Urinary bladder (tissue), 3 donors: ENCODE measurements at regions not wholly inside any gene's neighbourhood (a gene's known extent, or its start where the extent isn't known, plus 50 kb on each side); places are given as distances from the start of the nearest gene placed in this dataset.
"Not testable (repeated sequence)": the region's sequence is repeated elsewhere in the genome, so short reads cannot be mapped to it uniquely, and the experiment has no call there.

Experiments
- DNase-seq: peaks from one replicate; pipeline ENCODE4 v3.0.0-alpha.2; 2015; ENCODE audit errors: extremely low spot score
- H3K27ac ChIP-seq: one replicate; pipeline ENCODE4 v1.5.1; 2013; ENCODE audit warnings: low read depth, mild to moderate bottlenecking, moderate library complexity
- H3K36me3 ChIP-seq: one replicate; pipeline ENCODE4 v1.6.1; 2013; ENCODE audit warnings: mild to moderate bottlenecking, moderate library complexity; ENCODE audit not compliant: insufficient read depth
- H3K4me1 ChIP-seq: one replicate; pipeline ENCODE4 v1.6.1; 2013; ENCODE audit warnings: mild to moderate bottlenecking, moderate library complexity; ENCODE audit not compliant: insufficient read depth
- H3K4me3 ChIP-seq: one replicate; pipeline ENCODE4 v1.5.1; 2013; ENCODE audit warnings: low read depth, low read length
- WGBS: extraction: QIAGEN DNeasy Blood & Tissue Kit; methylation state at CpG from one replicate; pipeline ENCODE4 v1.1.7; 2013; 5-methylcytosine and 5-hydroxymethylcytosine counted together
- donor health status: healthy with polysubstance abuse.
- donor health status: healthy.

DNA sequence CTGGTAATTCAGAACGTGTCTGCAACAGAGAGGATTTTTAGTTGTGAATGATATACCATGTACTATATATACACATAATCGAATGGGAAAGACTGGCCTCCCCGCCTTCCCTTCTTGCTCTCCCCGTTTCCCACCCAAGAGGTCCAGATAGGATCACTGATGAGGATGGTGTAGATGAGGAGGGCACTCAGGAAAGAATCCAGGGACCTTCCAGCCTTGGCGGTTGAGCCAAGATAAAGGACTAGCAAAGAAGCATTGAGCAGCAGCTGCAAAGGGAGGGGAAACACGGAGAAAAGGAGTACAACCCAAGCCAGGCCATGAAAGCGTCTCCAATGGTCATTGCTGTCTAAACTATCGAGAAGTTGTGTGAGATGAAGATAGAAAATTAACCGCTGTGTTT lies 84.0 kb upstream of the EXOC2 start:
- H3K36me3 ChIP-seq, result no peaks in the 10 kb centered on the region
- 90% methylated on average over 9 of the region's 9 CpGs for WGBS
- no peak overlapping the region for H3K4me3 ChIP-seq
- H3K27ac ChIP-seq, result no peak overlapping the region
- no peak for DNase-seq
- no peaks in the 10 kb centered on the region for H3K4me1 ChIP-seq

DNA sequence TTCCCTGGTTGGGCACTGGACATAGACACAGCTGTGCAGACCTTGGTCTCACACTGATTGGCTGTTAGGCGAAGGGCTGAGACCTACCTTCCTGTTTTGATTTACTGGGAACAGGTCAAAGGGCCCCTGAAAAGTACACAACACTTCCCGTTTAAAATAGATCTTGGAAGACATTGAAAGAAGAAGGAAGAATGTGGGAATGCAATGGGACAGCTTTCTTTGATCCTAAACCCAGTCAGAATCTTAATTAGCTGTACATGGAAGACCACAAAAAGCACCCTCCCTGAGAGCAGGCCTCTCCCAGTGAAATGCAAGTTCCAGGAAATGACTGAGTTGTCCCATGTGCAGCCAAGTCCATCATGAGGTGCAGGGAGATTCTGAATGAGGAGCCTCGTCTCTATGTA lies 83.6 kb upstream of the EXOC2 start:
- Histone ChIP-seq H3K27ac (no peak overlapping the region), H3K4me3 (no peak overlapping the region), H3K4me1 (no peaks in the 10 kb centered on the region), H3K36me3 (no peaks in the 10 kb centered on the region)
- DNase-seq, result no peak
- WGBS, result 62% methylated on average over 3 of the region's 3 CpGs

DNA sequence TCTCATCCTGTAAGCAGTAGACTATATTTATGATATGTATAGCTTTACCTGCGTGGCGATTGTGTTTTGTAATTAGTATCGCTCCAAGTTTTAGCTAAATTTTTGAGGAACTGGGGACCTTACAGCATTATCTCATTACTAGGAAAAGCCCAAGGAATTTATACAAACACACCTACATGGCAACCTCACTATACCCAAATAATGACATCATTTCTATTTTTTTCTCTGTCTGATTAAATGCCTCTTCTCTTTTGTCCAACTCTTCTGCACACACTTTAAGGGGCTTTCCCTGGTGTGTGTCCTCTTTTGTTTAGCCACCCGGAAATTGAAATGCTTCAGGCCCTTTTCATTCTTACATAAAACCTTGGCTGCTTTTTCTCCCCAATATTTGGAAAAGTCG lies 82.9 kb upstream of the EXOC2 start:
- Histone ChIP-seq H3K27ac (no peak overlapping the region), H3K4me3 (no peak overlapping the region), H3K36me3 (no peaks in the 10 kb centered on the region), H3K4me1 (no peaks in the 10 kb centered on the region)
- 71% methylated on average over 5 of the region's 5 CpGs for WGBS
- DNase-seq, result no peak

GRCh38 chr6:771683-772082 lies 78.7 kb upstream of the EXOC2 start:
- not testable (repeated sequence) for DNase-seq, H3K4me1 ChIP-seq, H3K4me3 ChIP-seq, H3K27ac ChIP-seq, H3K36me3 ChIP-seq

- Histone ChIP-seq H3K4me3 (no peak overlapping the region), H3K27ac (no peak overlapping the region), H3K36me3 (no peaks in the 10 kb centered on the region), H3K4me1 (no peaks in the 10 kb centered on the region)
- WGBS, result 63% methylated on average over 4 of the region's 4 CpGs
- DNase-seq, result no peak
These were observed 75.0 kb upstream of the EXOC2 start for GRCh38 chr6:767755-768512.

DNA sequence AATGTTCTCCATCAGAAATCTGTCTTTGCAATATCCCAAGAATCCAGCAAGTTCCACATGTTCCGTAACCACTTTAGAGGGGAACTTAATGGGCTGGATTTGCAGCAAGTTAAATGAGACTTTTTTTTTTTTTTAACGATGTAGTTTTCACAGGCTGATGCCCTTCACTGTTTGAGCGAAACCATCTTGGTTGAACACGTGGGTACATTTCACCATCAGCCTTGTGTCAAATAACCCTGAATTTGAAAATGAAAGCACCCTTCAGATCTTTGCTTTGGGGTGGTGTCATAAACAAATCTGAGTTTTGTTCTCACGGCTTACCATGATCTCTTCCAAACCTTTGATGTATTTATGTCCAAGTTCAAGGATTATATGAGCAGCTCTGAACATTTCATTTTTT lies 73.7 kb upstream of the EXOC2 start:
- no peak for DNase-seq
- WGBS, result 39% methylated on average over 5 of the region's 5 CpGs
- Histone ChIP-seq H3K4me1 (no peaks in the 10 kb centered on the region), H3K4me3 (peak overlapping the region; percentile 20), H3K27ac (no peak overlapping the region), H3K36me3 (no peaks in the 10 kb centered on the region)

- Histone ChIP-seq H3K4me3 (peak overlapping the region; percentile 21), H3K36me3 (no peaks in the 10 kb centered on the region), H3K27ac (no peak overlapping the region), H3K4me1 (no peaks in the 10 kb centered on the region)
- DNase-seq, result no peak
- 23% methylated on average over 13 of the region's 13 CpGs for WGBS
These were observed 69.1 kb upstream of the EXOC2 start for GRCh38 chr6:761997-762396.

DNA sequence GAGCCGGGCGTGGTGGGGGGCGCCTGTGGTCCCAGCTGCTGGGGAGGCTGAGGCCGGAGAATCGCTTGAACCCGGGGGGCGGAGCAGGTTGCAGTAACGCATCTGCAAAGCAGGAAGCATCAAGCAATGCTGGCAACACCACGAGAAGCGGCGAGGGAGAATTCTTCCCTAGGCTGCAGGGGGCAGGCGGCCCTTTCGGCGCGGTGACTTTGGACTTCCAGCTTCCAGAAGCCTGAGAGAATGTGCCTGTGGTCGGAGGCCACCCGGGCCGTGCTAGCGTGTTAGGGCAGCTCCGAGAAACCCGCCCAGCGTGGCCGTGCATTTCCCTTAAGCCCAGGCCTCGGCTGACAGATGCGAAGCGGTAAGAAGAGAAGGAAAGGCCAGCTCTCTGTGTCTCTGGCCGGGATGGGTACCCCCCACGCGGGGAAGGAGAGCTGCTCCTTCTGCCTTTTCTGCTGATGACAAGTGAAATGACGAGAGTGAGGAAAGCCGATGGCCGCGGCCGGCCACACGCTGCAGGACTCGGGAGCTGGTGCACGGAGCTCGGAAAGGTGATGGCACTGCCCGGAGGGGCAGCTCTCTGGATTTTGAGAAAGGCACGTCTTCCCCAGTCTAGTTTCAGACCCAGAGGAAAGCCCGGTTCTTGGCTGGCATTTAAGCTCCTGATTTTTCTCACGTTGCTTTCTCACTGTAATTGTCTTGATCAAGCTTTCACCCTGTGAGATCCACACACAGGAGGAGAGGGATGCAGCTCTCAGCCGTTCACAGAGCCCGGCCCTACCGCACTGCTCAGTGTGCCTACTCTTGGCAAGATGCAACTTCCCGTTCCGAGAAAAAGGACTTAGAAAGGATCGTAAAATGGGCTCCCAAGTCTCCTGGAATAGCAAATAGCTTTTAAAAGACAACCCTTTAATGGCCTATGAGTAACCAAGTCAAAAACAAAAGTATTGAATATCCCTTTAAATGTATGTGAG lies 68.3 kb upstream of the EXOC2 start:
- Histone ChIP-seq H3K27ac (peak overlapping the region; percentile 35), H3K36me3 (no peaks in the 10 kb centered on the region), H3K4me1 (no peaks in the 10 kb centered on the region), H3K4me3 (peak overlapping the region; percentile 21)
- DNase-seq, result no peak
- 76% methylated on average over 48 of the region's 48 CpGs for WGBS

DNA sequence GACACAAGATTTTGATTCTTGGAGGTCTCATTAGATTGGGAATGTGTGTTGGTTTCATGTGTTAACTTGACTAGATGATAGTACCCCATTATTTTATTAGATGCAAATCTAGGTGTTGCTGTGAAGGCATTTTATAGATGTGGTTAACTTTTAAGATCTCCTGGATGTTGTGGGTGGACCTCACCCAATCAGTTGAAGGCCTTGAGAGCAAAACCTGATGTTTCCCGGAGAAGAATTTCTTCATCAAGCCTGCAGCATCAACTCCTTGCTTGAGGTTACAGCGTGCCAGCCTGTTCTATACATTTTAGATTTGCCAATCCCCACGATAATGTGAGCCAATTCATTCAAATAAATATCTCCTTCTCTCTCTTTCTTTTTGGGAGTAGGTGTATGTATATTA lies 66.8 kb upstream of the EXOC2 start:
- H3K36me3 ChIP-seq, result no peaks in the 10 kb centered on the region
- no peak for DNase-seq
- 95% methylated on average over 3 of the region's 3 CpGs for WGBS
- no peak overlapping the region for H3K27ac ChIP-seq
- H3K4me3 ChIP-seq, result no peak overlapping the region
- no peaks in the 10 kb centered on the region for H3K4me1 ChIP-seq

DNA sequence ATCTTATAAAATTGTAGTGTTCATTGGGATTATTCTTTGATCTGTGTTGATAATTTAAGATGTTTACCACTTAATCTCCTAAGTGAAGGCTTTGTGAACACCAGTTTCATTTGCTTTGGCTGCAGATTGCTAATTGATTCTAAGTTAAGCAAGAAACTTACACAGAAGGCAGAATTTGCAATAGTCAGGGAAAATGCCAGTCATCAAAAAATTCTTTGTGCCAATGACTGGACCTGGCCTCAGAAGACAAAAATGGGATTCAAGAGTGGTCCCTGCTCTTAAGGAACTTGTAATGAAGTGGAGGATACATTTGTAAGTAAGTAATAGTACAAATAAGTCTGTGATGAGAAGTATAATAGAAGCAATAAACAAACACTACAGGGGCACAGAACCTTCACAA lies 63.3 kb upstream of the EXOC2 start:
- no peaks in the 10 kb centered on the region for H3K36me3 ChIP-seq
- H3K4me3 ChIP-seq, result no peak overlapping the region
- no peaks in the 10 kb centered on the region for H3K4me1 ChIP-seq
- no peak overlapping the region for H3K27ac ChIP-seq
- no peak for DNase-seq

GRCh38 chr6:754202-754601 lies 61.3 kb upstream of the EXOC2 start:
- Histone ChIP-seq H3K4me1 (no peaks in the 10 kb centered on the region), H3K4me3 (no peak overlapping the region), H3K27ac (no peak overlapping the region), H3K36me3 (no peaks in the 10 kb centered on the region)
- 61% methylated on average over 3 of the region's 3 CpGs for WGBS
- no peak for DNase-seq

DNA sequence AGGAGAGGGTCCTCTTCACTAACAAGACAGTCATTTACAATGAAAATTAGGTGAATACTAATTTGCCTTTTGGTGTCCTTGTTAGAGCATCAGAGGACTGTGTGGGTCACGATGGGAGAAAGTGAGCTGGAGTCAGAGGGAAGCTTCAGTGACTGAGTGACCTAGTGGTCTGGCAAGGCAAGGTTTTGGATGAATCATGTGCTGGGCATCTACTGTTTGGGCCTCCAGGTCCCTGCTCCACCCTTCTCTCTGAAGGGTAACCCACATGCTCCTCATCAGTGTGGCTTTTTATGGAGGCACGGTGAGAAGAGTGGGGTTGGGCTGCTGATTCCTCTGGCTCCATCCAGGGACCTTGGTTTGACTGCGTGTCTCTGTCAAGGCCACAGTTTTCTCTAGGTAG lies 60.5 kb upstream of the EXOC2 start:
- Histone ChIP-seq H3K27ac (no peak overlapping the region), H3K36me3 (no peaks in the 10 kb centered on the region), H3K4me1 (no peaks in the 10 kb centered on the region), H3K4me3 (no peak overlapping the region)
- 87% methylated on average over 3 of the region's 3 CpGs for WGBS
- DNase-seq, result no peak

- DNase-seq, result no peak
- Histone ChIP-seq H3K4me3 (no peak overlapping the region), H3K4me1 (no peaks in the 10 kb centered on the region), H3K36me3 (no peaks in the 10 kb centered on the region), H3K27ac (no peak overlapping the region)
- WGBS, result 98% methylated on average over 2 of the region's 2 CpGs
These were observed 59.5 kb upstream of the EXOC2 start for GRCh38 chr6:752438-752837.

DNA sequence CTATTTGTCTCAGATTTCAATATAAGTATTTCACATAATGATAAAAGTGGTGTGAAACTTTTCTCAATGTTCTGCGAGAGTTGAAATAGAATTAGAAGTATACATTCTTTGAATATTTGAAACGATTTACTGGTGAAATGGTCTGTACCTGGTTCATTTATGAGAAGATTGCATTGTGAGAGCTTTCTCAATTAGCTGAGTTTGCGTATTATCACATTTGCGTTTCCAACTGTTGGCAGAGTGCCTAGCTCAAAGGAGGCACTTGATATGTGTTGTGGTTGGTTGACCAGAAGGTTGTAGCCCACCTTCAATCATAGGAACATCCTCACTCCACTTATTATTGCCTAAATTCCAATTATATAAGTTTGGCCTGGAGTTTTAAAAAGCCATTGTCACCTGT lies 58.8 kb upstream of the EXOC2 start:
- no peaks in the 10 kb centered on the region for H3K4me1 ChIP-seq
- H3K4me3 ChIP-seq, result no peak overlapping the region
- no peak for DNase-seq
- WGBS, result 66% methylated on average over 4 of the region's 4 CpGs
- no peak overlapping the region for H3K27ac ChIP-seq
- no peaks in the 10 kb centered on the region for H3K36me3 ChIP-seq
